Activated T-helper 1 cell treated with anti-CD3 and anti-CD28 coated beads, Interleukin-12 subunit alpha, Interleukin-12 subunit beta, Interleukin-2, Interleukin-4 antibody, amounts not matched to agents 30 ng/mL and 10 ng/mL and 1 ng/mL, durations not matched to agents 14 hours and 24 hours and 36 hours (primary cell): ENCODE measurements at regions not wholly inside any gene's neighbourhood (a gene's known extent, or its start where the extent isn't known, plus 50 kb on each side); places are given as distances from the start of the nearest gene placed in this dataset.

Experiments used
- DNase-seq: peaks from one replicate; pipeline ENCODE4 v3.0.0; 2021; ENCODE audit warnings: low spot score
- H3K27ac Mint-ChIP-seq: one replicate; pipeline ENCODE4 v1.8.0; 2021; ENCODE audit warnings: mild to moderate bottlenecking, mixed read lengths
- H3K27me3 Mint-ChIP-seq: one replicate; pipeline ENCODE4 v1.8.0; 2022; ENCODE audit warnings: mild to moderate bottlenecking, moderate library complexity, mixed read lengths; ENCODE audit not compliant: insufficient read depth
- H3K36me3 Mint-ChIP-seq: one replicate; pipeline ENCODE4 v1.8.0; 2021; ENCODE audit warnings: low read depth, mixed read lengths
- H3K4me1 Mint-ChIP-seq: one replicate; pipeline ENCODE4 v1.8.0; 2021; ENCODE audit warnings: low read depth, mixed read lengths
- H3K4me3 Mint-ChIP-seq: one replicate; pipeline ENCODE4 v1.8.0; 2021; ENCODE audit warnings: mild to moderate bottlenecking, moderate library complexity, mixed read lengths
- H3K9me3 Mint-ChIP-seq: one replicate; pipeline ENCODE4 v1.8.0; 2021; ENCODE audit warnings: mixed read lengths
- intact Hi-C: fragments of 100-400 bp; cut with micrococcal nuclease; formaldehyde crosslinking; loops from one replicate; pipeline ENCODE4 v1.15.1; 2024

DNA sequence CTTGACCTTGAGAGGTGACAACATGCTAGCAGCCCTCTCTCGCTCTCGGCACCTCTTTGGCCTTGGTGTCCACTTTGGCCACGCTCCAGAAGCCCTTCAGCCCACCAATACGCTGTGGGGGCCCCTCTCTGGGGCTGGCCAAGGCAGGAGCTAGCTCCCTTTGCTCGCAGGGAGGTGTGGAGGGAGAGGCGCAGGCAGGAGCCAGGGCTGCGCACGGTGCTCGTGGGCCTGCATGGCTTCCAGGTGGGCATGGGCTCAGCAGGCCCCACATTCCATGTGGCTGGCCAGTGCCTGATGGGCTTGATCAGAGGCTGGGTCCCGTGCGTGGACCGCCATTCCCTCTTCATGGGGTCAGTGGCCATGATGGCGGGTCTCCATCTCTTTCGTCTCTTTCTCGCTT is 1237.0 kb upstream of the USP15 start:
- no peak overlapping the region for H3K27ac Mint-ChIP-seq
- H3K27me3 Mint-ChIP-seq: no peaks in the 10 kb centered on the region
- no peaks in the 10 kb centered on the region for H3K4me1 Mint-ChIP-seq
- DNase-seq: no peak
- peaks cover 17% of the 10 kb centered on the region for H3K9me3 Mint-ChIP-seq
- intact Hi-C loops: no loop called here
- H3K4me3 Mint-ChIP-seq: no peak overlapping the region
- H3K36me3 Mint-ChIP-seq: no peaks in the 10 kb centered on the region

DNA sequence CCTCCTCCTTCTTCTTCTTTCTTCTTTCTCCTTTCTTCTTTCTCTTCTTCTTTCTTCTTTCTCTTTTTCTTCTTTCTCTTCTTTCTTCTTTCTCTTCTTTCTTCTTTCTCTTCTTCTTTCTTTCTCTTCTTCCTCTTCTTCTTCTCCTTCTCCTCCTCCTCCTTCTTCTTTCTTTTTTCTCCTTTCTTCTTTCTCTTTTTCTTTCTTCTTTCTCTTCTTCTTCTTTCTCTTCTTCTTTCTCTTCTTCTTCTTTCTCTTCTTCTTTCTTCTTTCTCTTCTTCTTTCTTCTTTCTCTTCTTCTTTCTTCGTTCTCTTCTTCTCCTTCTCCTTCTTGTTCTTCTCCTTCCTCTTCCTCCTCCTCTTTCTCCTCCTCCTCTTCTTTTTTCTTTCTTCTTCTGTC is 1230.7 kb upstream of the USP15 start:
- Mint-ChIP-seq H3K27me3 (no peaks in the 10 kb centered on the region), H3K36me3 (no peaks in the 10 kb centered on the region), H3K27ac (no peak overlapping the region), H3K4me1 (no peaks in the 10 kb centered on the region), H3K9me3 (peaks cover 8% of the 10 kb centered on the region), H3K4me3 (no peak overlapping the region)
- intact Hi-C loops: no loop called here
- no peak for DNase-seq

GRCh38 chr12:61037792-61038191 is 1222.4 kb upstream of the USP15 start:
- intact Hi-C loops: no loop called here
- no peak for DNase-seq
- no peak overlapping the region for H3K4me3 Mint-ChIP-seq
- H3K4me1 Mint-ChIP-seq: no peaks in the 10 kb centered on the region
- no peak overlapping the region for H3K27ac Mint-ChIP-seq
- H3K27me3 Mint-ChIP-seq: no peaks in the 10 kb centered on the region
- H3K9me3 Mint-ChIP-seq: peaks cover 3% of the 10 kb centered on the region
- no peaks in the 10 kb centered on the region for H3K36me3 Mint-ChIP-seq

DNA sequence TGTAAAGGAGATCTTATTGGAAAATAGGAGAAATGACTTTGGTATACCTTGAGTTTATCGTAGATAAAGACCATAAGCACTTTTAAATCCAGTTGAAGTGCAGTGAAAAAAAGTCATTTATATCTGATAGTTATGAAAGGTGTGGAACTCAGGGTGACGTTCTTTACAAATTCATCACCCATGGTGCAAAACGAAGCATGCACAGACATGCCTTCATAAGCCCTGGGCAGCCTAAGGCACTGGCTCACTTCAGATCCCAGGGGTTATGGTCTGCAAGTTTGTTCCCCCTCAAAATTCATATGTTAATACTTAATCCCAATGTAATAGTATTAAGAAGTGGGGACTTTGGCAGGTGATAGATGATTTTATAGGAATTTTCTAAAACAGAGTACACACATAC is 1216.4 kb upstream of the USP15 start:
- Mint-ChIP-seq H3K4me1 (no peaks in the 10 kb centered on the region), H3K4me3 (no peak overlapping the region), H3K27ac (no peak overlapping the region), H3K27me3 (no peaks in the 10 kb centered on the region), H3K36me3 (no peaks in the 10 kb centered on the region), H3K9me3 (no peaks in the 10 kb centered on the region)
- DNase-seq: no peak
- intact Hi-C loops: no loop called here

GRCh38 chr12:61044766-61045165 is 1215.4 kb upstream of the USP15 start:
- no peaks in the 10 kb centered on the region for H3K36me3 Mint-ChIP-seq
- intact Hi-C loops: no loop called here
- no peaks in the 10 kb centered on the region for H3K27me3 Mint-ChIP-seq
- no peaks in the 10 kb centered on the region for H3K9me3 Mint-ChIP-seq
- no peak overlapping the region for H3K4me3 Mint-ChIP-seq
- H3K4me1 Mint-ChIP-seq: no peaks in the 10 kb centered on the region
- no peak overlapping the region for H3K27ac Mint-ChIP-seq
- no peak for DNase-seq

- no peaks in the 10 kb centered on the region for H3K4me1 Mint-ChIP-seq
- no peak overlapping the region for H3K27ac Mint-ChIP-seq
- intact Hi-C loops: no loop called here
- H3K4me3 Mint-ChIP-seq: no peak overlapping the region
- no peaks in the 10 kb centered on the region for H3K27me3 Mint-ChIP-seq
- H3K36me3 Mint-ChIP-seq: no peaks in the 10 kb centered on the region
- DNase-seq: no peak
- peaks cover 3% of the 10 kb centered on the region for H3K9me3 Mint-ChIP-seq
Observed at GRCh38 chr12:61070640-61071414, 1189.4 kb upstream of the USP15 start.

GRCh38 chr12:61072717-61073116 is 1187.5 kb upstream of the USP15 start:
- Mint-ChIP-seq H3K27me3 (no peaks in the 10 kb centered on the region), H3K4me3 (no peak overlapping the region), H3K36me3 (no peaks in the 10 kb centered on the region), H3K4me1 (no peaks in the 10 kb centered on the region), H3K9me3 (peaks cover 11% of the 10 kb centered on the region), H3K27ac (no peak overlapping the region)
- intact Hi-C loops: no loop called here
- no peak for DNase-seq

GRCh38 chr12:61095111-61095510 is 1165.1 kb upstream of the USP15 start:
- Mint-ChIP-seq H3K9me3 (peaks cover 3% of the 10 kb centered on the region), H3K4me3 (no peak overlapping the region), H3K27ac (no peak overlapping the region), H3K4me1 (no peaks in the 10 kb centered on the region), H3K27me3 (no peaks in the 10 kb centered on the region), H3K36me3 (no peaks in the 10 kb centered on the region)
- intact Hi-C loops: no loop called here
- no peak for DNase-seq

DNA sequence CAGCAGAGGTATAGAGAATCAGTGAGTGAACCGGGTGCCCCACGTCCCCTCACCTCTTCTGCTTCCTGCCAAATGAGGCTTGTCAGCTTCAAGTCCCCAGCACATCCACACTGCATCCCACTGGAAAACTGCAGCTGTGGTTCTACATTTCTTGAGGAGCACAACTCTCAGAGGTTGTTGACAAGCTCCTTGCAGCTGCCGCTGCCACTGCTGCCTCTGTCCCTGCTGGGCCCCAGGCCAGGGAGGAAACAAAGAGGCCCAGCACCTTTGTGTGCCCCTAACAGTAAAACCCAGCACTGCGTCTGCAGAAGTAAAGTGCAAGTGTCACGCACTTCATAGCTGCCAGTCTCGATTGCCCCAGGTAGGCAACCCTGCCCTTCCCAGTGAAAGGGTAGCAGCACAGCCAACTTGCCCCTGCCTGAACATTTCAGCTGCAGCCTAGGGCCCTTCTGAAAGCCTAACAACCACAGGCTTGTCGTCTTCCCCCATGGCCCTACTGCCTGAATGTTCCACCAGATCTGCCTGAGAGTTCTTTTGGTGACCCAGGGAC is 1162.1 kb upstream of the USP15 start:
- no peaks in the 10 kb centered on the region for H3K4me1 Mint-ChIP-seq
- DNase-seq: no peak
- no peaks in the 10 kb centered on the region for H3K36me3 Mint-ChIP-seq
- intact Hi-C loops: no loop called here
- no peak overlapping the region for H3K27ac Mint-ChIP-seq
- H3K27me3 Mint-ChIP-seq: no peaks in the 10 kb centered on the region
- no peaks in the 10 kb centered on the region for H3K9me3 Mint-ChIP-seq
- no peak overlapping the region for H3K4me3 Mint-ChIP-seq

DNA sequence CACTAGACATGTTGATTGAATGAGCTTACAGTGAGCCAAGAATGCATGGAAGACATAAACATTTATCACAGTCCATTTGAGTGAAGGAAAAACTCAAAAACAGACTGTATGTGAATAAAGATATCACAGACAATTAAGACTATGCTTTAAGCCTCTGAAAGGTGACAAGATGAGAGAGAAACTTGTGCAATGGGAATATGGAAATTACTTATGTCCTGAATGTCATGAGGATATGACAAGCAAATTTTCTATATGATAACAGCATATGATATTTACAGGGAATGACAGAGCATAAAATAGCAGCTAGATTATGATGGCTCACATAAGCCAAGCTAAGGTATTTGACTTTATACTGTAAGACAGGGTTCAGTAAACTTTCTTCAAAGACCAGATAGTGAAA is 1153.1 kb upstream of the USP15 start:
- intact Hi-C loops: no loop called here
- no peak for DNase-seq
- H3K27ac Mint-ChIP-seq: no peak overlapping the region
- no peaks in the 10 kb centered on the region for H3K36me3 Mint-ChIP-seq
- H3K4me1 Mint-ChIP-seq: no peaks in the 10 kb centered on the region
- H3K9me3 Mint-ChIP-seq: peaks cover 5% of the 10 kb centered on the region
- H3K4me3 Mint-ChIP-seq: no peak overlapping the region
- no peaks in the 10 kb centered on the region for H3K27me3 Mint-ChIP-seq

DNA sequence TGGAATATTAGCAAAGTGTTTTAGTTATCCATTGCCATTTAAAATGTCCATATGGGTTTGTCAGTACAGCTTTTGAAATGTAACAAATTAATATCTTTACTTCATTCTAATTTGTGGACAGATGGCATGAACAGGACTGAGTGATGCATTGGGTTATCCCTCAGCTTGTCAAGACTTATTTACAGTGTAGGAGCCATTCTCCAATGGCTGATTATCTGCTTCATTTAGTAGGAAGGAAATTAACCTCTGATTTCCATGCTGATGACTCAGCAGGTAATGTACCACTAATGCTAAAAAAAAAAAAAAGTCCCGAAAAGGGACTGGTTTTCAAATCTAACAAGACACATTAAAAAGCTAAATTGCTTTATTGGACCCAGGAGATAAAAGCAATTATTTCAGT is 1149.0 kb upstream of the USP15 start:
- Mint-ChIP-seq H3K27me3 (no peaks in the 10 kb centered on the region), H3K4me1 (no peaks in the 10 kb centered on the region), H3K9me3 (peaks cover 14% of the 10 kb centered on the region), H3K4me3 (no peak overlapping the region), H3K27ac (no peak overlapping the region), H3K36me3 (no peaks in the 10 kb centered on the region)
- intact Hi-C loops: no loop called here
- no peak for DNase-seq

GRCh38 chr12:61137677-61138414 is 1122.4 kb upstream of the USP15 start:
- intact Hi-C loops: no loop called here
- H3K4me1 Mint-ChIP-seq: no peaks in the 10 kb centered on the region
- no peak overlapping the region for H3K4me3 Mint-ChIP-seq
- peaks cover 17% of the 10 kb centered on the region for H3K9me3 Mint-ChIP-seq
- no peak for DNase-seq
- H3K27me3 Mint-ChIP-seq: no peaks in the 10 kb centered on the region
- H3K36me3 Mint-ChIP-seq: no peaks in the 10 kb centered on the region
- no peak overlapping the region for H3K27ac Mint-ChIP-seq

GRCh38 chr12:61138415-61138759 is 1121.8 kb upstream of the USP15 start:
- no peaks in the 10 kb centered on the region for H3K27me3 Mint-ChIP-seq
- peaks cover 17% of the 10 kb centered on the region for H3K9me3 Mint-ChIP-seq
- intact Hi-C loops: no loop called here
- H3K36me3 Mint-ChIP-seq: no peaks in the 10 kb centered on the region
- no peak for DNase-seq
- H3K4me3 Mint-ChIP-seq: no peak overlapping the region
- H3K4me1 Mint-ChIP-seq: no peaks in the 10 kb centered on the region
- no peak overlapping the region for H3K27ac Mint-ChIP-seq
